ENCODE measurements at regions not wholly inside any gene's neighbourhood (a gene's known extent, or its start where the extent isn't known, plus 50 kb on each side); places are given as distances from the start of the nearest gene placed in this dataset.

DNA sequence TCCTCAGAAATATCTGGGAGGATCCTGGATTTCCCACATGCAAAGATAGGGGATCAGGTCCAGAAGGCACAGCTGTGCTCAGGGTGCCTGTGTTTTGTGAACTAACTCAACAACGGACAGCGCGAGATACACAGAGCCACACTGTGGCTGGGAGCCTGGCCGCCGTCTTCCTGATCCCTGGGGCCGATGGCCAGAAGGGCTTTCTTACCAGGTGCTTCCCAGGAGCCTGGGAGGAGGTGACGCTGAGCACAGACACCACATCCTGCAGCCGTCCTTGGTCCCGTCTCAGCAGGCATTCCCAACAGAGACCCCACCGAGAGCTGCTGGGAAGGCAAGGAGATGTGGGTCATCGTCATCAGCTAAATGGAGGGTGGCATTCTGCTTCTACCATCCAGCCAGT is 144.6 kb upstream of the AFDN start:
- TF ChIP-seq CTCF (IDR thresholded peaks at IDR 0.05; ENCODE audit: poor library complexity) (no peak), EZH2 (IDR thresholded peaks at IDR 0.05; ENCODE audit: borderline replicate concordance) (no peak), EZH2phosphoT487 (IDR thresholded peaks at IDR 0.05; ENCODE audit: low read depth, severe bottlenecking, unreplicated experiment) (no peak)

All from hepatocyte (in vitro differentiated cells).